NT2/D1 (cell line): ENCODE measurements at regions not wholly inside any gene's neighbourhood (a gene's known extent, or its start where the extent isn't known, plus 50 kb on each side); places are given as distances from the start of the nearest gene placed in this dataset.

Experiments
- SUZ12 ChIP-seq: IDR thresholded peaks from 2 replicates; pipeline ENCODE4 v1.6.1; 2011; ENCODE audit not compliant: insufficient read length, insufficient read depth; ENCODE audit errors: extremely low read depth
- YY1 ChIP-seq: IDR thresholded peaks from 2 replicates; pipeline ENCODE4 v1.6.1; 2011; ENCODE audit not compliant: insufficient read length, insufficient read depth
- ZNF274 ChIP-seq: IDR thresholded peaks from 2 replicates; pipeline ENCODE4 v1.6.1; 2011; ENCODE audit warnings: mild to moderate bottlenecking, low read depth, low read length

DNA sequence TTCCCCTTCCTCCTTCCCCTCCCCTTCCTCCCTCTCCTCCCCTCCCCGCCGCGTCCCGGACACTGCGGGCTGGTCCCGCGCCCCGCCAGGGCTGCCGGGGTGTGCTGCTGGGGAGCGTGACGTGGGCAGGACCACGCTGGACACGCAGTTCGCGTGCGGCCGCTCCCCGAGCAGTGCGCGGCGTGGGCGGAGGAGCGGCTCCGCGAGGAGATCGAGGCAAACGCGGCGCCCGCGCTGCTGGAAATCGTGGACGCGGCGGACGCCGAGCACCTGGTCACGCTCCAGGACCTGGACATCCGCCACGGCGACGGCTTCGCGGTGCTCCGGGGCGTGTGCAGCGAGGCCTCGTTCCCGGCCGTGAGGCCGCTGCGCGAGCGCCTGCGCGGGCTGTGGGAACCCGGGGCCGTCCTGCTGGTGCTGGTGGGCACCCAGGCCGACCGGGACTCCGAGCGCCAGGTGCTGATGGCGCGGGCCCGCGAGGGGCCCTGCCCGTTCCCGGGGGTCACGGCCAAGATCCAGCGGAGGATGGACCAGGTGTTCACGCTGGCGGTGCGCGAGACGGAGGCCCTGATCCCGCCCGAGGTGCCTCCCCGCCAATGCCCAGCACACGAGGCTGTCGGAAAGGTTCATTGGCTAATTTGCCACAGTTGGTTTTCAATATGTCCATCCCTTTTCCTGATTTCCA is 84.3 kb downstream of the TNFAIP2 start:
- TF ChIP-seq SUZ12 (no peak), YY1 (no peak), ZNF274 (no peak)
